Muscle of back (tissue), 3 donors: ENCODE measurements at regions not wholly inside any gene's neighbourhood (a gene's known extent, or its start where the extent isn't known, plus 50 kb on each side); places are given as distances from the start of the nearest gene placed in this dataset.
"Not testable (repeated sequence)": the region's sequence is repeated elsewhere in the genome, so short reads cannot be mapped to it uniquely, and the experiment has no call there.

Experiments used
- DNase-seq, 3 donors: peaks; one replicate each; pipeline versions ENCODE4 v3.0.0 to v3.0.0-alpha.2; 2013

- DNase-seq, result no peak
These were observed 82.9 kb upstream of the APBB1IP start for GRCh38 chr10:26355241-26355640.

DNA sequence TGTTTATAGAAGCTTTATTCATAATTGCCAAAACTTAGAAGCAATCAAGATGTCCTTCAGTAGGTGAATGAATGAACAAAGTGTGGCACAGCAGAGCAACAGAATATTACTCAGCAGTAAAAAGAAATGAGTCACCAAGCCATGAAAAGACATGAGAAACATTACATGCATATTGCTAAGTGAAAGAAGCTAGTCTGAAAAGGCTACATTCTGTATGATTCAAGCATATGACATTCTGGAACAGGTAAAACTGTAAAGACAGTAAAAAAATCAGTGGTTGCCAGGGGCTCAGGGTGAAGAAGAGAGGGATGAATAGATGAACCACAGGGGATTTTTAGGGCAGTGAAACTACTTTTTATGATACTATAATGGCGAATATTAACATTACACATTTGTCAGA lies 80.9 kb upstream of the APBB1IP start:
- no peak for DNase-seq

- DNase-seq, result no peak
These were observed 80.1 kb upstream of the APBB1IP start for GRCh38 chr10:26358071-26358470.

DNA sequence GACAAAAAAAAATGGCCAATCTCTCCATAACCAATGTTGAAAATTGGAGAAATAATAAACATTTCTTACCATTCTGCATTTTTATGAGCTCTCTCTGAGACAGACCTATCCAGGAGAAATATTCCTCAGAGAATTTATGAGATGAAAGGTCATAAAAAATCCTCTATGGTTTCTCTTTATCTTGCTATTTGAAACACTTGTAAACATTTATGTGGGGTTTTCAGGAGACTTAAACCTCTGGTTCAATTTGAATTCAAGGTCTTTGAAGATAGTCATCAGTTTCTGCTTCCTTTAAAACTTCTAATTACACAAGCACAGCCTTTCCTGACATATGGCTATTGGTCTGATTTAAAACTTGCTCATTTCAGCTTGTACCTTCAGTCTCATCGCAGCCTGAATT lies 78.5 kb upstream of the APBB1IP start:
- no peak for DNase-seq

- DNase-seq, result no peak
These were observed 76.8 kb upstream of the APBB1IP start for GRCh38 chr10:26361351-26361750.

- no peak for DNase-seq
These were observed 76.2 kb upstream of the APBB1IP start for GRCh38 chr10:26361971-26362370.

- no peak for DNase-seq
These were observed 72.3 kb upstream of the APBB1IP start for GRCh38 chr10:26365681-26366358.

GRCh38 chr10:26367035-26367434 lies 71.1 kb upstream of the APBB1IP start:
- DNase-seq, result not testable (repeated sequence)

DNA sequence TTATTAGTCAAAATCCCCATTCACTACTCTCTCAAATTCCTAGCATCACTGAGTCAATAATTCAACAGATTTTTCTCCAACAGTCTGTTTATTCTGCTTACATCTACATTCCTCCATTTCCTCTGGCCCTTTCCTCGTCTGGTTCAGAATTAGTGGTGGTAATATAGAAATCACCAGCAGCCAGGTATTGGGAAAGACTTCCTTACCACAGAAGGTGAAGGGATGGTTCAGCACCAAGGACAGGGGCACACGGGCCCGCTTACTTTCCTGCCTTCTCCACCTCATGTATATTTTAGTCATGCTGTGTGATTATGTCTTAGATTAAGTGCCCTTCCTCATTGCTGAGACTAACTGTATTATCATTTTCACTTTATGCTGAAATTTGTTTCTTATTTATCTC lies 70.4 kb upstream of the APBB1IP start:
- DNase-seq, result peak; percentile 6 to 54 (median 30)

- DNase-seq, result no peak
These were observed 69.7 kb upstream of the APBB1IP start for GRCh38 chr10:26368463-26368862.

DNA sequence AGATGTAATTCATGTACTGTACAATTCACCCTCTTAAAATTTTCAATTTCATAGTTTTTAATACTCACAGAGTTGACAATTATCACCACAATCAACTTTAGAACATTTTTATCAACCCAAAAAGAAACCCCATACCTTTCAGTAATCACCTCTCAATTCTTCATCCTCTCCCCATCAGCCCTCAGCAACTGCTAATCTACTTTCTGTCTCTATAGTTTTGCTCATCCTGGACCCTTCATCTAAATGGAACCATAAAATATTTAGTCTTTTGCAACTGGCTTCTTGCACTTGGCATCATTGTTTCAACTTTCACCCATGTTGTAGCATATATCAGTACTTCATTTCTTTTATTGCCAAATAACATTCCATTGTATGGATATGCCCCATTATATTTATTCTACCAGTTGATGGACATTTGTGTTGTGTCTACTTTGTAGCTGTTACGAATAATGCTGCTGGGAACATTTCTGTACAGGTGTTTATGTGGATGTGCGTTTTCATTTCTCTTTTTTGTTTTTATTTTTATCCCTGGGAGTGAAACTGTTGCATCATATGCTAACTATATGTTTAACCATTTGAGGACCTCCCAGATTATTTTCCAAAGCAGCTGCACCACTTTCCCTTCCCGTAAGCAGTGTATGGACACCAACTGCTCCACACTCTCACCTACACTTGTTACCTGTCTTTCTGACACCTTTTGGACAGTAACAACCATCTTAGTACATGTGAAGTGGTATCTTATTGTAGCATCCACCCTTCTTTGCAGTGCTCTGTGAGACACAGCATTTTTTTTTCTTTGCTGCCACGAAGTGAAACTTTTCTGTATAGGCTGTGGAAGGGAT lies 65.4 kb upstream of the APBB1IP start:
- DNase-seq, result no peak

GRCh38 chr10:26374426-26374825 lies 63.7 kb upstream of the APBB1IP start:
- no peak for DNase-seq

DNA sequence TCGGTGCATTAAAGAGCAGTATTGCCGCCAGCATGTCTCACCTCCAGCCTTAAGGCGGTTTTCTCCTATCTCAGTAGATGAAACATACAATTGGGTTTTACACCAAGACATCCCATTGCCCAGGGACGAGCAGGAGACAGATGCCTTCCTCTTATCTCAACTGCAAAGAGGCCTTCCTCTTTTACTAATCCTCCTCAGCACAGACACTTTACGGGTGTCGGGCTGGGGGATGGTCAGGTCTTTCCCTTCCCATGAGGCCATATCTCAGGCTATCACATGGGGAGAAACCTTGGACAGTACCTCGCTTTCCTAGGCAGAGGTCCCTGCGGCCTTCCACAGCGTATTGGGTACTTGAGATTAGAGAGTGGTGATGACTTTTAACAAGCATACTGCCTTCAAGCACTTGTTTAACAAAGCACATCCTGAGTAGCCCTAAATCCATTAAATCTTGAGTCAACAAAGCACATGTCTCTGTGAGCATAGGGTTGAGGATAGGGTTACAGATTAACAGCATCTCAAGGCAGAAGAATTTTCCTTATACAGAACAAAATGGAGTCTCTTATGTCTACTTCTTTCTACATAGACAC lies 60.8 kb upstream of the APBB1IP start:
- not testable (repeated sequence) for DNase-seq

GRCh38 chr10:26378861-26379294 lies 59.3 kb upstream of the APBB1IP start:
- no peak for DNase-seq

- no peak for DNase-seq
These were observed 57.3 kb upstream of the APBB1IP start for GRCh38 chr10:26380815-26381214.

- no peak for DNase-seq
These were observed 56.2 kb upstream of the APBB1IP start for GRCh38 chr10:26381986-26382385.

- no peak for DNase-seq
These were observed 53.5 kb upstream of the APBB1IP start for GRCh38 chr10:26384600-26384999.

DNA sequence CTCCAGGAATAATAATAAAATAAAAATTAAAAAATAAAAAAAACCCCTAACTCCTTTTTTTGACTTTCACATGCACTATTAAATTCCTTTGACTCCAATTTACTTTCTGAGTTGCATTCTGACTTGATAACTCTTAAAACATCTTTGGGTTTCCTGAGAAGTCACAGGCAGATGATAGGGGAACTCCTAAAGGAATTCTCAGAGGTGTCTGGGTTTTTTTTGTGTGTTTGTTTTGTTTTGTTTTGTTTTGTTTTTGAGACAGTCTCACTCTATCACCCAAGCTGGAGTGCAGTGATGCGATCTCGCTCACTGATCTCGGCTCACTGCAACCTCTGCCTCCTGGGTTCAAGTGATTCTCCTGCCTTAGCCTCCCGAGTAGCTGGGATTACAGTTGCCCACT lies 52.7 kb upstream of the APBB1IP start:
- DNase-seq, result no peak

DNA sequence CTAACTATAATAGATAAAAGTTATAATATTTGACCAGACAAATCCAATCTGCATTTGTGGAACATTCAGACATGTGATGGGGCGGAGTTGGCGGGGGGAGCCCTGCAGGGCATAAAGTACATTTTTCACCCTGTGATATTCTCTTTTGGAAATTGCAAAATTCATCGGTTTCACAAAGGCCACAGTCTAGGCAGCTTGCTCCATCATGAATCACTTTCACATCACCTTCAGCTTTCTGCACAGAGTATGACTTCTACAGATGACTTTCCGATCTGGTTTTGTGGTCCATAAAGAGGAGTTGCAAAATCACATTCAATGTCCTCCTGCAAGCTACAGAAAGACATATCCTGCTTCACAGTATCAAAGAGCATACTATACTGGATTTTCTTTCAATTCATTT lies 51.4 kb upstream of the APBB1IP start:
- DNase-seq, result no peak
